Left renal pelvis (tissue), 4 donors: ENCODE measurements at regions not wholly inside any gene's neighbourhood (a gene's known extent, or its start where the extent isn't known, plus 50 kb on each side); places are given as distances from the start of the nearest gene placed in this dataset.

Experiments used
- DNase-seq, 4 donors: peaks; one replicate each; pipeline ENCODE4 v3.0.0-alpha.2; 2013; ENCODE audit warnings: low read depth in 4 of 4, low spot score in 3 of 4

DNA sequence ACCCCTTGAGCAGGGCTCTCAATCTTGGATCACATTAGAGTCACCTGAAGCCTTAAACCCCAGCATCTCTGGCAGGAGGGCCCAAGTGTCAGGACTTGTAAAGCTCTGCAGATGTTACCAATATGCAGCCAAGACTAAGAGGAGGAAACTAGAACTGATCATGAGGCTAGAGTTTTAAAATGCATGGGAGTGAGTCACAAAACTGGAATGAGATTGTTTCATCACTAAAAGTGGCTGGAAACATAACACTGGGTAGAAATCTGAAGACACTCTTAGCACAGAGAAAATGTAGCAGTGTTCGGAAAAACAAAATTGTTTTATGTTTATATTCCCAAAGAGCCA lies 63.3 kb upstream of the GHITM start:
- no peak for DNase-seq

- no peak for DNase-seq
These were observed 62.6 kb upstream of the GHITM start for GRCh38 chr10:84076540-84077195.

GRCh38 chr10:84077768-84078167 lies 61.5 kb upstream of the GHITM start:
- no peak for DNase-seq

- DNase-seq: no peak
These were observed 60.5 kb upstream of the GHITM start for GRCh38 chr10:84078771-84079170.

DNA sequence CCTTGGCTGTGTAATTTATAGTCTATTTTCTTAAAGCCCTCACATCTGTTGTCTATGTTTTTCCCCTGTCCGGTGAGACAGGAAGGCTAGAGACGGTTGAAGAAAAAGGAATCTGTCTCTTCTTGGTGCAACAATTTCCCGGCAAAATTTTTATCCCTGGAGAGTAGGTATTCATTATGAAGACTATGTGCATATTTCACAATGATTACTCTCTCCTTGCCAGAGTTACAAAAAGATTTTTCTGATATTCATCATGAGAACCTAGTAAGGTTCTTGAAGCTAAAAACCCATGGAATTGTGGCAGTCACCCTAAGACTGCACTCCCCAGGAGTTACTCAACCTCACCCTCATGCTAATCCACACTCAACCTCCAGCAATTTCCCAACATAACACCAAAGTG lies 55.0 kb upstream of the GHITM start:
- DNase-seq: no peak

DNA sequence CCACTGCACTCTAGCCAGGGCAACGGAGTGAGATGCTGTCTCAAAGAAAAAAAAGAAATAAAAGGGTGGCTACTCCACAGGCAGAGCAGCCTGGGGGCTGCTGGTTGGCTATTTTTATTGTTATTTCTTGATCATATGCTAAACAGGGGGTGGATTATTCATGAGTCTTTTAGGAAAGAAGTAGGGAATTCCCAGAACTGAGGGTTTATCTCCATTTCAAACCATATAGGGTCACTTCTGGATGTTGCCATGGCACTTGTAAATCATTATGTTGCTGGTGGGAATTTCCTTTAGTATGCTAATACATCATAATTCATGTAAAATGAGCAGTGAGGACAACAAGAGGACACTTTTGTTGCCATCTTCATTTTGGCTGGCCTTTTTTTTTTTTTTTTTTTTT lies 52.1 kb upstream of the GHITM start:
- no peak for DNase-seq

DNA sequence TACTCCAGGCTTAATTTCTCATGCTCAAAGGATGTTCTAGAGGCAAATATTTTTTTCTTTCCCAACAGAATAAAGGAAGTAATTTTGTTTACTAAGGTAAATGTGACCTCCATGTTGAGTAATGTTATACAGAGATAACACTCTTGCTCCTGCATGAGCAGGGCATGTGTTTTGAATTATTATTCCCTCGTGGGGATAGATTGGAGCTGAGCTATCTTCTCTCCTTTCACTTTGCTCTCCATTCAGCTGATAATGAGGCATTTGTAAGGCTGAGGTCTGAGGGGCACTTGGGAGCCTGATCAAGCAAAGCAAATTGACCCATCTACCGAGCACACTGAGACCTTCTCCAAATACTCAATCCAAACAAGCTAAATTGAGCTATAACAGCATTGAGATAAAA lies 50.7 kb upstream of the GHITM start:
- DNase-seq: no peak

GRCh38 chr10:84089162-84089561 lies 50.1 kb upstream of the GHITM start:
- DNase-seq: no peak
